ENCODE measurements at regions not wholly inside any gene's neighbourhood (a gene's known extent, or its start where the extent isn't known, plus 50 kb on each side); places are given as distances from the start of the nearest gene placed in this dataset.
"Not testable (repeated sequence)": the region's sequence is repeated elsewhere in the genome, so short reads cannot be mapped to it uniquely, and the experiment has no call there.

- TF ChIP-seq, protein P1, sequence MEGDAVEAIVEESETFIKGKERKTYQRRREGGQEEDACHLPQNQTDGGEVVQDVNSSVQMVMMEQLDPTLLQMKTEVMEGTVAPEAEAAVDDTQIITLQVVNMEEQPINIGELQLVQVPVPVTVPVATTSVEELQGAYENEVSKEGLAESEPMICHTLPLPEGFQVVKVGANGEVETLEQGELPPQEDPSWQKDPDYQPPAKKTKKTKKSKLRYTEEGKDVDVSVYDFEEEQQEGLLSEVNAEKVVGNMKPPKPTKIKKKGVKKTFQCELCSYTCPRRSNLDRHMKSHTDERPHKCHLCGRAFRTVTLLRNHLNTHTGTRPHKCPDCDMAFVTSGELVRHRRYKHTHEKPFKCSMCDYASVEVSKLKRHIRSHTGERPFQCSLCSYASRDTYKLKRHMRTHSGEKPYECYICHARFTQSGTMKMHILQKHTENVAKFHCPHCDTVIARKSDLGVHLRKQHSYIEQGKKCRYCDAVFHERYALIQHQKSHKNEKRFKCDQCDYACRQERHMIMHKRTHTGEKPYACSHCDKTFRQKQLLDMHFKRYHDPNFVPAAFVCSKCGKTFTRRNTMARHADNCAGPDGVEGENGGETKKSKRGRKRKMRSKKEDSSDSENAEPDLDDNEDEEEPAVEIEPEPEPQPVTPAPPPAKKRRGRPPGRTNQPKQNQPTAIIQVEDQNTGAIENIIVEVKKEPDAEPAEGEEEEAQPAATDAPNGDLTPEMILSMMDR (tag by site-specific recombination; IDR thresholded peaks at IDR 0.05), result not testable (repeated sequence)
- TF ChIP-seq YY1 (tag by site-specific recombination; IDR thresholded peaks at IDR 0.05); ZNF354C (tag by site-specific recombination; IDR thresholded peaks at IDR 0.05; ENCODE audit: borderline replicate concordance, low read depth); ELK4 (IDR thresholded peaks at IDR 0.05; ENCODE audit: borderline replicate concordance, low read depth, low read length); ZNF600 (tag by site-specific recombination; IDR thresholded peaks at IDR 0.05); ZNF658 (tag by site-specific recombination; IDR thresholded peaks at IDR 0.05); ZNF48 (tag by site-specific recombination; IDR thresholded peaks at IDR 0.05); SETDB1 (IDR thresholded peaks at IDR 0.05; ENCODE audit: insufficient read length, low read length); ZNF18 (tag by site-specific recombination; IDR thresholded peaks at IDR 0.05); ZEB2 (tag by site-specific recombination; IDR thresholded peaks at IDR 0.05): not testable (repeated sequence)
- TF ChIP-seq, protein P2, sequence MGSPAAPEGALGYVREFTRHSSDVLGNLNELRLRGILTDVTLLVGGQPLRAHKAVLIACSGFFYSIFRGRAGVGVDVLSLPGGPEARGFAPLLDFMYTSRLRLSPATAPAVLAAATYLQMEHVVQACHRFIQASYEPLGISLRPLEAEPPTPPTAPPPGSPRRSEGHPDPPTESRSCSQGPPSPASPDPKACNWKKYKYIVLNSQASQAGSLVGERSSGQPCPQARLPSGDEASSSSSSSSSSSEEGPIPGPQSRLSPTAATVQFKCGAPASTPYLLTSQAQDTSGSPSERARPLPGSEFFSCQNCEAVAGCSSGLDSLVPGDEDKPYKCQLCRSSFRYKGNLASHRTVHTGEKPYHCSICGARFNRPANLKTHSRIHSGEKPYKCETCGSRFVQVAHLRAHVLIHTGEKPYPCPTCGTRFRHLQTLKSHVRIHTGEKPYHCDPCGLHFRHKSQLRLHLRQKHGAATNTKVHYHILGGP (tag by site-specific recombination; IDR thresholded peaks at IDR 0.05), result not testable (repeated sequence)
- TF ChIP-seq, protein P3, sequence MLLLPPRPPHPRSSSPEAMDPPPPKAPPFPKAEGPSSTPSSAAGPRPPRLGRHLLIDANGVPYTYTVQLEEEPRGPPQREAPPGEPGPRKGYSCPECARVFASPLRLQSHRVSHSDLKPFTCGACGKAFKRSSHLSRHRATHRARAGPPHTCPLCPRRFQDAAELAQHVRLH (tag by site-specific recombination; IDR thresholded peaks at IDR 0.05), result not testable (repeated sequence)
Observed at GRCh38 chr2:84168552-84168951, 290.5 kb downstream of the SUCLG1 start.

All from HEK293 (cell line).